Mammary epithelial cell (primary cell): ENCODE measurements at regions not wholly inside any gene's neighbourhood (a gene's known extent, or its start where the extent isn't known, plus 50 kb on each side); places are given as distances from the start of the nearest gene placed in this dataset.

Experiments
- CTCF ChIP-seq, 2 donors: IDR thresholded peaks in 1 of 2; conservative IDR thresholded peaks in 1 of 2; 2 replicates each; pipeline ENCODE4 v1.5.1; 2011 to 2012; ENCODE audit warnings: inconsistent platforms in 2 of 2, low read length in 2 of 2, mild to moderate bottlenecking in 2 of 2, control low read depth in 1 of 2, low read depth in 1 of 2; ENCODE audit not compliant: insufficient read depth in 1 of 2; ENCODE audit errors: extremely low read depth in 1 of 2
- EZH2 ChIP-seq: IDR thresholded peaks from 2 replicates; pipeline ENCODE4 v1.6.1; 2012; ENCODE audit warnings: low read length, inconsistent platforms, borderline replicate concordance

GRCh38 chr12:92558806-92559205 lies 144.0 kb upstream of the PLEKHG7 start:
- TF ChIP-seq EZH2 (no peak), CTCF (conservative IDR thresholded peaks at IDR 0.05 in 1 of 2, IDR thresholded peaks at IDR 0.05 in 1 of 2; ENCODE audit: extremely low read depth in 1 of 2, insufficient read depth in 1 of 2, low read depth in 1 of 2, low read length in 2 of 2) (no peak)
